Adrenal gland (tissue), 9 donors: ENCODE measurements at regions not wholly inside any gene's neighbourhood (a gene's known extent, or its start where the extent isn't known, plus 50 kb on each side); places are given as distances from the start of the nearest gene placed in this dataset.

Experiments
- DNase-seq, 7 donors: peaks; one replicate each; pipeline ENCODE4 v3.0.0-alpha.2; 2019 to 2020
- H3K27ac ChIP-seq, 5 donors: fragments of 200-600 bp; sonication (generic) in 4 of 5; 1 replicate in 3 of 5; 2 replicates in 2 of 5; pipeline versions ENCODE4 v1.5.1 to v1.8.0; 2016 to 2020; ENCODE audit warnings: mild to moderate bottlenecking in 1 of 5
- H3K27me3 ChIP-seq: fragments of 200-600 bp; 2 replicates; pipeline ENCODE4 v1.8.0; 2021
- H3K36me3 ChIP-seq, 2 donors: fragments of 200-600 bp; replicated peaks in 1 of 2; 1 replicate in 1 of 2; 2 replicates in 1 of 2; pipeline versions ENCODE4 v1.5.1 to v1.8.0; 2018 to 2022
- H3K4me1 ChIP-seq, 2 donors: fragments of 200-600 bp; replicated peaks in 1 of 2; 1 replicate in 1 of 2; 2 replicates in 1 of 2; pipeline versions ENCODE4 v1.5.1 to v1.8.0; 2018 to 2021
- H3K4me3 ChIP-seq, 4 donors: fragments of 200-600 bp; sonication (generic) in 3 of 4; one replicate each; pipeline ENCODE4 v1.5.1; 2016 to 2018
- H3K9me3 ChIP-seq, 3 donors: fragments of 200-600 bp; sonication (generic) in 1 of 3; replicated peaks in 1 of 3; 1 replicate in 2 of 3; 2 replicates in 1 of 3; pipeline versions ENCODE4 v1.5.1 to v1.8.0; 2016 to 2021
- CTCF ChIP-seq, 6 experiments: fragments of 450-650 bp in 4 of 6; fragments of 200-600 bp in 2 of 6; sonication (generic) in 1 of 6; IDR thresholded peaks; 1 replicate in 5 of 6; 2 replicates in 1 of 6; pipeline versions ENCODE4 v1.5.1 to v1.8.0; 2016 to 2021; ENCODE audit warnings: antibody characterized with exemption in 6 of 6, mild to moderate bottlenecking in 2 of 6, moderate library complexity in 1 of 6
- POLR2A ChIP-seq, 2 donors: fragments of 450-650 bp; IDR thresholded peaks; one replicate each; pipeline ENCODE4 v1.6.1; 2017; ENCODE audit warnings: antibody characterized with exemption in 2 of 2, mild to moderate bottlenecking in 2 of 2, moderate library complexity in 1 of 2
- WGBS, 4 donors: extraction: QIAGEN DNeasy Blood & Tissue Kit in 2 of 4; methylation state at CpG; one replicate each; pipeline versions ENCODE4 v1.1.5 to v1.1.7; 2013 to 2017; 5-methylcytosine and 5-hydroxymethylcytosine counted together
- intact Hi-C, 2 donors: fragments of 100-400 bp; cut with DNase I; formaldehyde crosslinking; loops; one replicate each; pipeline versions ENCODE4 v1.14.1 to v1.15.0; 2022 to 2023
- donor health status: healthy with polysubstance abuse.
- donor health status: Bipolar disorder and iron deficiency.
- donor health status: DM: yes; HTN: yes; CAD: no.
- donor health status: DM: no; HTN: no; CAD: no.
- donor health status: DM: no; HTN: no; CAD: no.

GRCh38 chr4:138577145-138577544, 335.0 kb upstream of the SLC7A11 start:
- TF ChIP-seq CTCF (IDR thresholded peaks at IDR 0.05): no peak
- no peak for TF ChIP-seq POLR2A (IDR thresholded peaks at IDR 0.05)
- H3K27ac ChIP-seq: no peak overlapping the region
- no peaks in the 10 kb centered on the region for H3K36me3 ChIP-seq
- H3K9me3 ChIP-seq: peaks cover 0 to 7% (median 4%) of the 10 kb centered on the region in 3 donors
- no peak for DNase-seq
- intact Hi-C loops: no loop called here
- H3K4me1 ChIP-seq: no peaks in the 10 kb centered on the region
- no peaks in the 10 kb centered on the region for H3K27me3 ChIP-seq
- H3K4me3 ChIP-seq: no peak overlapping the region

- no peaks in the 10 kb centered on the region for H3K27me3 ChIP-seq
- DNase-seq: no peak
- H3K36me3 ChIP-seq: no peaks in the 10 kb centered on the region
- H3K4me1 ChIP-seq: no peaks in the 10 kb centered on the region
- intact Hi-C loops: no loop called here
- H3K9me3 ChIP-seq: peaks cover 0 to 7% (median 4%) of the 10 kb centered on the region in 3 donors
- H3K4me3 ChIP-seq: no peak overlapping the region
- TF ChIP-seq POLR2A (IDR thresholded peaks at IDR 0.05): no peak
- no peak for TF ChIP-seq CTCF (IDR thresholded peaks at IDR 0.05)
- H3K27ac ChIP-seq: no peak overlapping the region
- 49 to 58% (median 51%) methylated on average over 3 of the region's 3 CpGs for WGBS, 4 donors
Observed at GRCh38 chr4:138576684-138577083, 334.5 kb upstream of the SLC7A11 start.

- DNase-seq: no peak
- Histone ChIP-seq H3K27ac (no peak overlapping the region), H3K27me3 (no peaks in the 10 kb centered on the region), H3K4me1 (no peaks in the 10 kb centered on the region), H3K9me3 (peaks cover 0 to 4% (median 2%) of the 10 kb centered on the region in 3 donors), H3K36me3 (no peaks in the 10 kb centered on the region), H3K4me3 (no peak overlapping the region)
- intact Hi-C loops: no loop called here
- TF ChIP-seq CTCF (IDR thresholded peaks at IDR 0.05) (no peak), POLR2A (IDR thresholded peaks at IDR 0.05) (no peak)
- 55 to 68% (median 59%) methylated on average over 3 of the region's 3 CpGs for WGBS, 4 donors
Observed at GRCh38 chr4:138573246-138573645, 331.1 kb upstream of the SLC7A11 start.

GRCh38 chr4:138572007-138572406, 329.9 kb upstream of the SLC7A11 start:
- TF ChIP-seq CTCF (IDR thresholded peaks at IDR 0.05) (no peak), POLR2A (IDR thresholded peaks at IDR 0.05) (no peak)
- no peak for DNase-seq
- 79 to 90% (median 88%) methylated on average over 2 of the region's 2 CpGs for WGBS, 4 donors
- no peaks in the 10 kb centered on the region for H3K36me3 ChIP-seq
- intact Hi-C loops: no loop called here
- H3K4me1 ChIP-seq: no peaks in the 10 kb centered on the region
- no peak overlapping the region for H3K4me3 ChIP-seq
- no peaks in the 10 kb centered on the region for H3K27me3 ChIP-seq
- no peak overlapping the region for H3K27ac ChIP-seq
- H3K9me3 ChIP-seq: no peaks in the 10 kb centered on the region
